RWPE2 (cell line): ENCODE measurements at regions not wholly inside any gene's neighbourhood (a gene's known extent, or its start where the extent isn't known, plus 50 kb on each side); places are given as distances from the start of the nearest gene placed in this dataset.

Experiments used
- ATAC-seq: fragments of 200-7000 bp; cut with Tn5 transposase; 3 replicates; pipeline ENCODE4 v1.9.1; 2021; ENCODE audit warnings: low read depth
- DNase-seq: peaks from one replicate; pipeline ENCODE4 v3.0.0-alpha.2; 2020; ENCODE audit warnings: low spot score
- H3K27ac ChIP-seq: fragments of 450-650 bp; 2 replicates; pipeline ENCODE4 v1.5.1; 2017; ENCODE audit warnings: mild to moderate bottlenecking; ENCODE audit not compliant: poor library complexity, severe bottlenecking
- H3K27me3 ChIP-seq: fragments of 250-450 bp; sonication (Bioruptor Pico); 2 replicates; pipeline ENCODE4 v1.5.1; 2021; ENCODE audit warnings: mild to moderate bottlenecking, moderate library complexity; ENCODE audit not compliant: insufficient read depth, poor library complexity, severe bottlenecking
- H3K36me3 ChIP-seq: fragments of 250-450 bp; sonication (Bioruptor Pico); 2 replicates; pipeline ENCODE4 v1.5.1; 2020; ENCODE audit warnings: low read depth, mild to moderate bottlenecking, moderate library complexity
- H3K4me1 ChIP-seq: fragments of 250-450 bp; sonication (Bioruptor Pico); 2 replicates; pipeline ENCODE4 v1.5.1; 2021; ENCODE audit warnings: mild to moderate bottlenecking, moderate library complexity; ENCODE audit not compliant: insufficient read depth, poor library complexity, severe bottlenecking
- H3K4me3 ChIP-seq: fragments of 250-450 bp; sonication (Bioruptor Pico); 2 replicates; pipeline ENCODE4 v1.5.1; 2021; ENCODE audit warnings: mild to moderate bottlenecking, moderate library complexity; ENCODE audit not compliant: severe bottlenecking
- H3K9me3 ChIP-seq: fragments of 250-450 bp; sonication (Bioruptor Pico); 2 replicates; pipeline ENCODE4 v1.5.1; 2021; ENCODE audit warnings: mild to moderate bottlenecking, moderate library complexity; ENCODE audit not compliant: severe bottlenecking
- CTCF ChIP-seq: fragments of 450-650 bp; IDR thresholded peaks from one replicate; pipeline ENCODE4 v1.5.1; 2017; ENCODE audit warnings: mild to moderate bottlenecking, moderate library complexity; ENCODE audit not compliant: poor library complexity, severe bottlenecking

GRCh38 chr1:222163895-222164294, 384.0 kb downstream of the HHIPL2 start:
- Histone ChIP-seq H3K9me3 (no peaks in the 10 kb centered on the region), H3K27me3 (no peaks in the 10 kb centered on the region), H3K27ac (no peak overlapping the region), H3K4me3 (no peak overlapping the region), H3K4me1 (no peaks in the 10 kb centered on the region), H3K36me3 (no peaks in the 10 kb centered on the region)
- no peak for TF ChIP-seq CTCF
- ATAC-seq = no peak
- no peak for DNase-seq

GRCh38 chr1:222161676-222162075, 386.2 kb downstream of the HHIPL2 start:
- H3K27ac ChIP-seq = no peak overlapping the region

GRCh38 chr1:222157612-222158011, 390.3 kb downstream of the HHIPL2 start:
- Histone ChIP-seq H3K27me3 (no peaks in the 10 kb centered on the region), H3K27ac (no peak overlapping the region), H3K4me1 (no peaks in the 10 kb centered on the region), H3K4me3 (no peak overlapping the region), H3K36me3 (no peaks in the 10 kb centered on the region), H3K9me3 (no peaks in the 10 kb centered on the region)
- DNase-seq (no peak), ATAC-seq (no peak)
- TF ChIP-seq CTCF = no peak

More at GRCh38 chr1:222161676-222162075, 386.2 kb downstream of the HHIPL2 start:
- DNase-seq (no peak), ATAC-seq (no peak)
- H3K27me3 ChIP-seq = no peaks in the 10 kb centered on the region
- no peak overlapping the region for H3K4me3 ChIP-seq
- no peak for TF ChIP-seq CTCF
- H3K4me1 ChIP-seq = no peaks in the 10 kb centered on the region
- H3K9me3 ChIP-seq = no peaks in the 10 kb centered on the region
- H3K36me3 ChIP-seq = no peaks in the 10 kb centered on the region

GRCh38 chr1:222140206-222140605, 398.3 kb upstream of the DUSP10 start:
- no peak for ATAC-seq

More at GRCh38 chr1:222140206-222140605, 398.3 kb upstream of the DUSP10 start:
- no peak for TF ChIP-seq CTCF
- no peaks in the 10 kb centered on the region for H3K36me3 ChIP-seq
- no peak overlapping the region for H3K27ac ChIP-seq
- H3K27me3 ChIP-seq = no peaks in the 10 kb centered on the region
- no peak for DNase-seq
- H3K9me3 ChIP-seq = no peaks in the 10 kb centered on the region
- H3K4me1 ChIP-seq = no peaks in the 10 kb centered on the region
- no peak overlapping the region for H3K4me3 ChIP-seq
